ENCODE measurements at regions not wholly inside any gene's neighbourhood (a gene's known extent, or its start where the extent isn't known, plus 50 kb on each side); places are given as distances from the start of the nearest gene placed in this dataset.

GRCh38 chr11:134993691-134994243 lies 581.7 kb upstream of the B3GAT1 start:
- intact Hi-C loops (cut with micrococcal nuclease; ENCODE audit: unreplicated experiment): no loop called here
- POLR2A ChIA-PET: no interaction called here
- BruUV-seq (replicated peaks): no TSS peak

DNA sequence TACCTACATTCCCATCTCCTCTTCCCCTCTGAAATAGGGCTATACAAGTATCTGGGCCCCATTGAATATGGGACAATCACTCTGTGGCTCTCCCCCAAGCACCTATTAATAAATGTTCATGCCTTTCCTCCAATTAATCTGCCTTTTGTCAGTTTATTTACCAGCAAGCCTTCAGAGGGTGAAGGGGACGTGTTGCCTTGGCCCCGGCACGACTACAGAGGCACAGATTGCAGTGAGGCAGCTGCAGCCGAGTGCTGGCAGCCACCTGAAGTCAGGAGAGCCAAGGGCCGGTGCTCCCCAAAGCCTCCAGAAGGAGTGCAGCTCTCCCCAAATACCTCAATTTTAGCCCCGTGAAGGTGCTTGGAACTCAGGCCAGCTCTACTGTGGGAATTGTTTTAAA lies 580.9 kb upstream of the B3GAT1 start:
- no TSS peak for BruUV-seq (replicated peaks)
- Histone ChIP-seq H3K4me3 (ENCODE audit: low read depth in 2 of 2, low read length in 2 of 2) (no peak overlapping the region), H3K27ac (ENCODE audit: low read length) (no peak overlapping the region), H3K4me1 (ENCODE audit: control insufficient read depth, insufficient read depth, low read length) (no peaks in the 10 kb centered on the region), H3K36me3 (ENCODE audit: control insufficient read depth, insufficient read depth, low read length) (no peaks in the 10 kb centered on the region), H3K9me3 (ENCODE audit: control insufficient read depth, insufficient read depth, low read depth, low read length) (no peaks in the 10 kb centered on the region), H3K27me3 (ENCODE audit: control insufficient read depth, insufficient read depth, low read length) (no peaks in the 10 kb centered on the region; the same call in 1 of the 2 replicates)
- DNase-seq (ENCODE audit: low read depth, low spot score): no peak
- POLR2A ChIA-PET: no interaction called here
- in situ Hi-C loops (cut with HindIII; ENCODE audit: low pct_unique_long_range_greater_than_20kb, low sequenced_read_pairs): no loop called here
- CTCF ChIA-PET: no interaction called here
- no peak for TF ChIP-seq REST (IDR thresholded peaks at IDR 0.05; ENCODE audit: insufficient read depth in 1 of 2, low read depth in 2 of 2, low read length in 1 of 2)
- TF ChIP-seq POLR2AphosphoS5 (IDR thresholded peaks at IDR 0.05; ENCODE audit: low read depth, low read length): no peak
- TF ChIP-seq CTCF (IDR thresholded peaks at IDR 0.05): no peak
- TF ChIP-seq SIN3A (IDR thresholded peaks at IDR 0.05; ENCODE audit: borderline replicate concordance, insufficient read depth, low read depth, low read length): no peak
- no peak for TF ChIP-seq TCF7L2 (IDR thresholded peaks at IDR 0.05; ENCODE audit: low read depth, low read length)
- intact Hi-C loops (cut with micrococcal nuclease; ENCODE audit: unreplicated experiment): no loop called here
- ATAC-seq: no peak

More at GRCh38 chr11:134993691-134994243, 581.7 kb upstream of the B3GAT1 start:
- CTCF ChIA-PET: no interaction called here
- in situ Hi-C loops (cut with HindIII; ENCODE audit: low pct_unique_long_range_greater_than_20kb, low sequenced_read_pairs): no loop called here
- H3K27ac ChIP-seq (ENCODE audit: low read length): no peak overlapping the region
- no peak overlapping the region for H3K4me3 ChIP-seq (ENCODE audit: low read depth in 2 of 2, low read length in 2 of 2)
- no peaks in the 10 kb centered on the region for H3K36me3 ChIP-seq (ENCODE audit: control insufficient read depth, insufficient read depth, low read length)
- TF ChIP-seq POLR2AphosphoS5 (IDR thresholded peaks at IDR 0.05; ENCODE audit: low read depth, low read length) (no peak), REST (IDR thresholded peaks at IDR 0.05; ENCODE audit: insufficient read depth in 1 of 2, low read depth in 2 of 2, low read length in 1 of 2) (no peak), TCF7L2 (IDR thresholded peaks at IDR 0.05; ENCODE audit: low read depth, low read length) (no peak), CTCF (IDR thresholded peaks at IDR 0.05) (no peak), SIN3A (IDR thresholded peaks at IDR 0.05; ENCODE audit: borderline replicate concordance, insufficient read depth, low read depth, low read length) (no peak)
- ATAC-seq (no peak), DNase-seq (ENCODE audit: low read depth, low spot score) (no peak)
- no peaks in the 10 kb centered on the region for H3K9me3 ChIP-seq (ENCODE audit: control insufficient read depth, insufficient read depth, low read depth, low read length)
- H3K27me3 ChIP-seq (ENCODE audit: control insufficient read depth, insufficient read depth, low read length): no peaks in the 10 kb centered on the region; the same call in 1 of the 2 replicates
- no peaks in the 10 kb centered on the region for H3K4me1 ChIP-seq (ENCODE audit: control insufficient read depth, insufficient read depth, low read length)

Measured in Panc1 (cell line).